GM21717 (cell line): ENCODE measurements at regions not wholly inside any gene's neighbourhood (a gene's known extent, or its start where the extent isn't known, plus 50 kb on each side); places are given as distances from the start of the nearest gene placed in this dataset.

ENCODE experiments used
- ATAC-seq: cut with Tn5 transposase; IDR thresholded peaks from one replicate; pipeline ENCODE4 v1.9.1; 2021; ENCODE audit warnings: mild to moderate bottlenecking, moderate library complexity; ENCODE audit not compliant: unreplicated experiment

- ATAC-seq = no peak
Measured at GRCh38 chr6:44500074-44500473, 112.6 kb downstream of the CDC5L start.

GRCh38 chr6:44503471-44503870 lies 116.0 kb downstream of the CDC5L start:
- ATAC-seq = no peak

- no peak for ATAC-seq
Measured at GRCh38 chr6:44504301-44504791, 116.8 kb downstream of the CDC5L start.

DNA sequence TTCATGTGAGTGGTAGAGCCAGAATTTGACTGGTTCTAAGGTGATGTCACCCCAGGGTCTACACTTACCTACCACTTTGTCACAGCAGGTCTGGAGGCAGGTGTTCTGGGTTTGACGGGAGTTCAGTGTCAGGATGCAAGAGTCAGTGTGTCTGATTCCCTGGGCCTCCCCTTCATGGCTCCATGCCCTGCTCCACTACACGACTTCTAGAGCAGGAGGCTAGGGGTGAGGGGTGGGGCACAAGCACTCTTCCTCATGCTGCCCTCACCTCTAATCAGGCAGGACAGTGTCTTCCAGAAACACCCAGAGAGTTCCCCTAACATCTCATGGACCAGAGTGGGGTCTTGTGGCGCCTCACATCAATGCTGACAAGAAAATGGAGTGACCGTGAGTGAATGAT lies 118.2 kb downstream of the CDC5L start:
- no peak for ATAC-seq

DNA sequence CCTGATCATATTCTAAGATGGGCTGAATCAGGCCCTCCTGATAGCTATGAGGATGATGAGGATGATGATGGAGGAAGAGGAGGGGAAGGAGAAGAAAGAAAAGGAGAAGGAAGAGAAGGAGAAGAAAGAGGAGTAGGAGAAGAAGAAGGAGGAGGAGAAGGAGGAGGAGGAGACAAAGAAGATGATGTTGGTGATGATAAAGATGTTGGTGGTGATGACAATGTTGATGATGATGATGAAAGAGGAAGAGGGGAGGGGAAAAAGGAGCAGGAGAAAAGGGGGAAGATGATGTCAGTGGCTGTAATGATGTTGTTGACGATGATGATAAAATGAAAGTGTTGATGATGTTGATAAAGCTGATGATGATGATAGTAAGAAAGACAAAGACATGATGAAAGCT lies 119.5 kb downstream of the CDC5L start:
- no peak for ATAC-seq

- ATAC-seq = no peak
Measured at GRCh38 chr6:44508646-44509045, 121.1 kb downstream of the CDC5L start.

DNA sequence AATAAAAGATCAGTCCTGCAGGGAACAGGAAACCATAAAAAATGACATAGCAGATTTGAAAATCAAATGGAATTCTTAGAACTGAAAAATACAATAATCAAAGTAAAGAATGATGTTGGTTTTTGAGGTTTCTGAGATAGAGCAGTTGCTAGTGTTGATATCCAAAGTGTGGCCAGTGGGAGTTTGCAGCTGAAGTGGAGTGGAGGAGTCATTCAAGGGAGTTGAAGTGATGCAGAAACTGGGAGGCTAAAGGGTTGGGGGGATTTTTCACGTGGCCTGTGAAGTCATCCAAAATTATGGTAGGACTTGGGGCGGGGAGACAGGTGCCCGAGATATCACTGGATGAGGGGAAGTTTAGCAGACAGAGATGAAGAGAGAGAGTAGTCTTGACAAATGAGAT lies 123.6 kb downstream of the CDC5L start:
- ATAC-seq = no peak

GRCh38 chr6:44512868-44513741 lies 125.6 kb downstream of the CDC5L start:
- ATAC-seq = no peak

DNA sequence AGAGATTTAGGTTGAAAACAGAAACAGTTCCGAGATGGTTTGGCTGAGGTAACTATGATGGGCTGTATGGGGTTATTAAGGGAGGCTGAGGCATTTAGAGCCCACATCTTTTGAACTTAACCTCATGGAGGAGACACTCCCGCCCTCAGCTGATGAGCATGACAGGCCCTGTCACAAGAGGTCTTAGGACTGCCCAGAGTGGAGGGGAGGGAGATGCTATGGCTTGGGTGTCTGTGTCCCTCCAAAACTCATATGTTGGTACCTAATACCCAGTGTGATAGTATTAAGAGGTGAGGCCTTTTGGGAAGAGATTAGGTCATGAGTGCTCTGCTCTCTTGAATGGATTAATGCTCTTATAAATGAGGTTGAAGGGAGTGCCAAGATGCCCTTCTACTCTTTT lies 126.6 kb downstream of the CDC5L start:
- no peak for ATAC-seq

DNA sequence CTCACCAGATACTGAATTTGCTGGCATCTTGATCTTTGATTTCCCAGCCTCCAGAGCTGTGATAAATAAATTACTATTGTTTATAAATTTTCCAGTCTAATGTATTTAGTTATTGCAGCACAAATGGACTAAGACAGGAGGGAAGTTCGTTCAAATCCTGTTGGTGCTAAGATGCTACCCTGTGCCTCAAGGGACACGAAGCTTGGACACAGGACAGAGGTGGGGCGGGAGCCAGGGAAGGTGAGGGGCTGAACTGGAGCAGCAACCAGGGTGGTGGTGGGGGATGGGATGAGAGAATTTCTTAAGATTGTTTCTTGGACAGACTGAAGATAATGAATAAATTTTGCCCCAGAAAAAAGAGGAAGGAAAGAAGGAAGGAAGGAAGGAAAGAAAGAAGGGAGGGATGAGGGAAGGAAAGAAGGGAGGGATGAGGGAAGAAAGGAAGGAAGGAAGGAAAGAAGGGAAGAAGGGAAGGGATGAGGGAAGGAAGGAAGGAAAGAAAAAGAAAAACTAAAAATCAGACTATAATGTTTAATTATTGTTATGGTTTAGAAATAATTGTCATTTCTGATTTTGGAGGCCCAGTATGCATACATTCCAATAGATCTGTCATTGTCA lies 127.2 kb downstream of the CDC5L start:
- no peak for ATAC-seq

- no peak for ATAC-seq
Measured at GRCh38 chr6:44522871-44523270, 135.4 kb downstream of the CDC5L start.

DNA sequence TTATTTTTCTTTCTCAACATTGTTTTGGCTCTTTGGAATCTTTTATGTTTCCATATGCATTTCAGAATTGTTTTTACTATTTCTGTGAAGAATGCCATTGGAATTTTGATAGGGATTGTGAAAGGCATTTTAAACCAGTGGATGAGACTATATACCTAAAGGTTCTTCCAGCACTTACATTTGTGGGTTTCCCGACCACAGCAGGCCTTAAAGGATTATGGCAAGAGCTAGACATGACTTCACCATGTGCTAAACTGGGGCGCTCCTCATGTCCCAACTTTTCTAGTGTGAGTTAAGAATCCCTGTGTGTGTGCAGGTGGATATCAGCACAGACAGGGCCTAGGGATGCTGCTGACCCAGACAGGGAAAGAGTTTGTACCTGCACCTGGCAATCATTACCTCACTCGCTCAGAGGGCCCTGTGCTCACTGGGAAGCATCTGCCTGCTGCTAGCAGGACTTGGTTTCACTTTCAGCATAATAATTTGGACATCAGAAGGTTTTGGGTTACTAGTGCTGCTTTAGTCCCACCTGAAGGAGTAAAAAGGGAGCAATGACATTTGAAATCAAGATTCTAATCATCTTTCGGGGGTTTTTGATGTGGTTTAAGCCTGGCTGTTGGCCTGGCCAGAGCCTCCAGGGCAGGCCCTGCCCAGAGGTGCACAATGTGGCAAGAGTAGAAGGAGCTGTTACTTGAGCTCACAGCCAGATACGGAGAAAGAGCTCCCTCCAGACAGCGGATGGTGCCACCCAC lies 137.1 kb downstream of the CDC5L start:
- ATAC-seq = no peak

GRCh38 chr6:44525761-44526351 lies 138.3 kb downstream of the CDC5L start:
- ATAC-seq = no peak

- no peak for ATAC-seq
Measured at GRCh38 chr6:44527181-44527580, 139.7 kb downstream of the CDC5L start.

DNA sequence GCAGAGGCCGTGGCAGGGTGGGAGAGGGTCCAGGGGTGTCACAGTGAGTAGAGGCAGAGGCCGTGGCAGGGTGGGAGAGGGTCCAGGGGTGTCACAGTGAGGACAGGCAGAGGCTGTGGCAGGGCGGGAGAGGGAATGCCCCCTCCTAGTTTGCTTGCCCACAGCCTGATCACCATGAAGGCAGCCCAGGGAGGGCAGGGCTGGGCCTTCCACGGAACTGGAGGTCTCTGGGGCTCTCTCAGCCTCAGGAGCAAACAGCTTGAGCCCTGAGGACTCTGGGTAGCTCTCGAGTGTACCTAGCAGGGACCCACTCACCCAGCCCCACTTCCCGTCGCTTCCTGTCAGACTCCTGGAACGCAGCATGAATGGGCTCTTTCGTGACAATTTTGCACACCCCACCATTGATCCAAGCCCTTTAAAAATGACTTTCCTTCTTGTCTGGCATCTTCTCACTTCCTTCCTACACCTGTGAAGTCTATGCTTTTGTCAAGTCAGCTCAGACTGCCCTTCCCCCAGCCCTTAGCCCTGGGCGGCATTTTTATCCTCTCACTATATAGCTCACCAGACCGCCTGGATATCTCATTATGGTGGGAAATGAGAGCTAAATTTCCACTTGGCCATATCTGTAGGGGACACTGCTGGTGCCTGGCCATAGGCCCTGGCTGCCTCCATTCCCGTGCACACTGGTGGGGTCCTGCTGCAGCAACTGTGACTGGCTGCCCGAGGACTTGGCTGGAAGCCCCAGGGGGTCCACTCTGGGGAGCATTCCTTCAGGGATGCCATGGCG lies 140.3 kb downstream of the CDC5L start:
- no peak for ATAC-seq

- ATAC-seq = no peak
Measured at GRCh38 chr6:44528370-44528644, 140.8 kb downstream of the CDC5L start.

GRCh38 chr6:44528716-44529115 lies 141.2 kb downstream of the CDC5L start:
- no peak for ATAC-seq

GRCh38 chr6:44529146-44529905 lies 141.8 kb downstream of the CDC5L start:
- ATAC-seq = no peak

GRCh38 chr6:44530209-44530909 lies 142.9 kb downstream of the CDC5L start:
- no peak for ATAC-seq
